HFFc6 (cell line): ENCODE measurements at regions not wholly inside any gene's neighbourhood (a gene's known extent, or its start where the extent isn't known, plus 50 kb on each side); places are given as distances from the start of the nearest gene placed in this dataset.

Experiments
- DNase-seq: peaks from one replicate; pipeline ENCODE4 v3.0.0-alpha.2; 2018
- H3K27ac Mint-ChIP-seq: 2 replicates; pipeline ENCODE4 v1.8.0; 2020; ENCODE audit warnings: mild to moderate bottlenecking, mixed read lengths
- H3K27me3 Mint-ChIP-seq: 2 replicates; pipeline ENCODE4 v1.8.0; 2021; ENCODE audit warnings: mild to moderate bottlenecking, moderate library complexity, mixed read lengths; ENCODE audit not compliant: insufficient read depth
- H3K36me3 Mint-ChIP-seq: 2 replicates; pipeline ENCODE4 v1.8.0; 2021; ENCODE audit warnings: low read depth, mixed read lengths
- H3K4me1 Mint-ChIP-seq: 2 replicates; pipeline ENCODE4 v1.8.0; 2020; ENCODE audit warnings: low read depth, mixed read lengths
- H3K4me3 Mint-ChIP-seq: 2 replicates; pipeline ENCODE4 v1.8.0; 2020; ENCODE audit warnings: mild to moderate bottlenecking, moderate library complexity, mixed read lengths
- H3K9me3 Mint-ChIP-seq: 2 replicates; pipeline ENCODE4 v1.8.0; 2020; ENCODE audit warnings: mild to moderate bottlenecking, mixed read lengths
- TF ChIP-seq, protein P1 (sequence below): fragments of 200-600 bp; sonication (generic); IDR thresholded peaks from 2 replicates; pipeline ENCODE4 v1.5.0; 2021; ENCODE audit warnings: antibody characterized with exemption, mild to moderate bottlenecking

- no peak for DNase-seq
- peaks cover 2% of the 10 kb centered on the region; the same call in 1 of the 2 replicates for H3K27me3 Mint-ChIP-seq
- H3K36me3 Mint-ChIP-seq: no peaks in the 10 kb centered on the region
- TF ChIP-seq, protein P1, sequence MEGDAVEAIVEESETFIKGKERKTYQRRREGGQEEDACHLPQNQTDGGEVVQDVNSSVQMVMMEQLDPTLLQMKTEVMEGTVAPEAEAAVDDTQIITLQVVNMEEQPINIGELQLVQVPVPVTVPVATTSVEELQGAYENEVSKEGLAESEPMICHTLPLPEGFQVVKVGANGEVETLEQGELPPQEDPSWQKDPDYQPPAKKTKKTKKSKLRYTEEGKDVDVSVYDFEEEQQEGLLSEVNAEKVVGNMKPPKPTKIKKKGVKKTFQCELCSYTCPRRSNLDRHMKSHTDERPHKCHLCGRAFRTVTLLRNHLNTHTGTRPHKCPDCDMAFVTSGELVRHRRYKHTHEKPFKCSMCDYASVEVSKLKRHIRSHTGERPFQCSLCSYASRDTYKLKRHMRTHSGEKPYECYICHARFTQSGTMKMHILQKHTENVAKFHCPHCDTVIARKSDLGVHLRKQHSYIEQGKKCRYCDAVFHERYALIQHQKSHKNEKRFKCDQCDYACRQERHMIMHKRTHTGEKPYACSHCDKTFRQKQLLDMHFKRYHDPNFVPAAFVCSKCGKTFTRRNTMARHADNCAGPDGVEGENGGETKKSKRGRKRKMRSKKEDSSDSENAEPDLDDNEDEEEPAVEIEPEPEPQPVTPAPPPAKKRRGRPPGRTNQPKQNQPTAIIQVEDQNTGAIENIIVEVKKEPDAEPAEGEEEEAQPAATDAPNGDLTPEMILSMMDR: no peak
- H3K9me3 Mint-ChIP-seq: no peaks in the 10 kb centered on the region
- H3K4me3 Mint-ChIP-seq: no peak overlapping the region
- H3K4me1 Mint-ChIP-seq: peaks cover 50% of the 10 kb centered on the region
- no peak overlapping the region for H3K27ac Mint-ChIP-seq
Observed at GRCh38 chr5:68415177-68416085, 199.9 kb downstream of the PIK3R1 start.

- H3K27ac Mint-ChIP-seq: no peak overlapping the region
- DNase-seq: no peak
- peaks cover 2% of the 10 kb centered on the region; the same call in 1 of the 2 replicates for H3K27me3 Mint-ChIP-seq
- no peaks in the 10 kb centered on the region for H3K36me3 Mint-ChIP-seq
- H3K4me3 Mint-ChIP-seq: no peak overlapping the region
- TF ChIP-seq, protein P1: no peak
- H3K9me3 Mint-ChIP-seq: no peaks in the 10 kb centered on the region
- peaks cover 54% of the 10 kb centered on the region for H3K4me1 Mint-ChIP-seq
Observed at GRCh38 chr5:68416714-68417113, 201.2 kb downstream of the PIK3R1 start.

DNA sequence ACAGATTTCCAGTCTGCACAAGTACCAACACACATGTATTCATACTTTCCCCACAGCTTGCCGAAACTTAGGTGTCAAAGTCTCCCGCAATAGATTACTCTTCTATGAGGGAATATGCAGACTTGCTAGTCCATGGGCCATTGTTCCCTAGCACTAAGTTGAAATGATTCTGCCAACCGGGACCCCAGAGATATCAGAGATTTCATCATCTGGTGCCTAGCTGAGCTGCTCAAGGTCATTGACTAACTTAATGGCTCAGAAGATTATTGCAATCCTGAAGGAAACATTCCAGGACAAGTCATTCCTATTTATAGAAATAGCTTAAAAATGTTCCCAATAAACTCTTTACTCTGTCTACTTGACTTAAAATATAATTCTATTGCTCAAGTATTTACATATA is 202.6 kb downstream of the PIK3R1 start:
- Mint-ChIP-seq H3K27me3 (peaks cover 2% of the 10 kb centered on the region; the same call in 1 of the 2 replicates), H3K4me1 (peaks cover 69% of the 10 kb centered on the region), H3K27ac (peak overlapping the region; percentile 72; the same call in 1 of the 2 replicates), H3K4me3 (no peak overlapping the region), H3K36me3 (no peaks in the 10 kb centered on the region), H3K9me3 (no peaks in the 10 kb centered on the region)
- peak; percentile 46 for DNase-seq
- TF ChIP-seq, protein P1: no peak

GRCh38 chr5:68418680-68419079 is 203.1 kb downstream of the PIK3R1 start:
- Mint-ChIP-seq H3K4me3 (peak overlapping the region; percentile 27; the same call in 1 of the 2 replicates), H3K9me3 (no peaks in the 10 kb centered on the region), H3K4me1 (peaks cover 74% of the 10 kb centered on the region), H3K27ac (peak overlapping the region; percentile 72), H3K36me3 (no peaks in the 10 kb centered on the region), H3K27me3 (peaks cover 2% of the 10 kb centered on the region; the same call in 1 of the 2 replicates)
- TF ChIP-seq, protein P1: no peak
- DNase-seq: no peak

- Mint-ChIP-seq H3K4me3 (peak overlapping the region; percentile 8; the same call in 1 of the 2 replicates), H3K27ac (peak overlapping the region; percentile 72), H3K9me3 (no peaks in the 10 kb centered on the region), H3K4me1 (peaks cover 79% of the 10 kb centered on the region), H3K27me3 (peaks cover 2% of the 10 kb centered on the region; the same call in 1 of the 2 replicates), H3K36me3 (no peaks in the 10 kb centered on the region)
- no peak for DNase-seq
- TF ChIP-seq, protein P1: no peak
Observed at GRCh38 chr5:68419081-68419636, 203.6 kb downstream of the PIK3R1 start.
